SK-N-SH treated with all-trans-retinoic acid at 6 μM for 48 hours (cell line): ENCODE measurements at regions not wholly inside any gene's neighbourhood (a gene's known extent, or its start where the extent isn't known, plus 50 kb on each side); places are given as distances from the start of the nearest gene placed in this dataset.

ENCODE experiments used
- ATAC-seq: fragments of 200-7000 bp; cut with Tn5 transposase; 3 replicates; pipeline ENCODE4 v1.9.1; 2020; ENCODE audit warnings: mild to moderate bottlenecking, moderate library complexity
- ARNTL ChIP-seq: fragments of 450-650 bp; formaldehyde crosslinking; IDR thresholded peaks from 2 replicates; pipeline ENCODE4 v1.5.0; 2020; ENCODE audit warnings: low read depth, mild to moderate bottlenecking, moderate library complexity, borderline replicate concordance
- BACH2 ChIP-seq: fragments of 250-450 bp; sonication (Bioruptor Pico); IDR thresholded peaks from 2 replicates; pipeline ENCODE4 v1.9.0; 2021; ENCODE audit warnings: mild to moderate bottlenecking, borderline replicate concordance
- CSDC2 ChIP-seq: fragments of 250-450 bp; sonication (Bioruptor Pico); IDR thresholded peaks from 2 replicates; pipeline ENCODE4 v1.5.0; 2020; ENCODE audit warnings: mild to moderate bottlenecking, moderate library complexity
- ESRRG ChIP-seq: fragments of 250-450 bp; sonication (Bioruptor Pico); IDR thresholded peaks from 2 replicates; pipeline ENCODE4 v1.6.1; 2021; ENCODE audit warnings: mild to moderate bottlenecking
- GLIS3 ChIP-seq: fragments of 250-450 bp; sonication (Bioruptor Pico); IDR thresholded peaks from 2 replicates; pipeline ENCODE4 v1.5.0; 2020; ENCODE audit warnings: mild to moderate bottlenecking, moderate library complexity
- ISL1 ChIP-seq: fragments of 250-450 bp; sonication (Bioruptor Pico); IDR thresholded peaks from 2 replicates; pipeline ENCODE4 v2.1.2; 2022; ENCODE audit warnings: mild to moderate bottlenecking, moderate library complexity
- OSR1 ChIP-seq: fragments of 250-450 bp; sonication (Bioruptor Pico); IDR thresholded peaks from 2 replicates; pipeline ENCODE4 v1.8.0; 2022; ENCODE audit warnings: moderate library complexity, mild to moderate bottlenecking, inconsistent platforms
- PPARA ChIP-seq: fragments of 250-450 bp; sonication (Bioruptor Pico); IDR thresholded peaks from 2 replicates; pipeline ENCODE4 v1.5.0; 2020; ENCODE audit warnings: mild to moderate bottlenecking, borderline replicate concordance
- SNAI2 ChIP-seq: fragments of 250-450 bp; sonication (Bioruptor Pico); IDR thresholded peaks from 2 replicates; pipeline ENCODE4 v1.5.0; 2020; ENCODE audit warnings: mild to moderate bottlenecking, moderate library complexity
- TCF4 ChIP-seq: fragments of 250-450 bp; sonication (Bioruptor Pico); IDR thresholded peaks from 2 replicates; pipeline ENCODE4 v1.8.0; 2021; ENCODE audit warnings: mild to moderate bottlenecking, moderate library complexity, borderline replicate concordance
- TOX ChIP-seq: fragments of 250-450 bp; sonication (Bioruptor Pico); IDR thresholded peaks from 2 replicates; pipeline ENCODE4 v1.8.0; 2021; ENCODE audit warnings: mild to moderate bottlenecking, moderate library complexity, borderline replicate concordance
- ZC3H10 ChIP-seq: fragments of 250-450 bp; sonication (Bioruptor Pico); IDR thresholded peaks from 2 replicates; pipeline ENCODE4 v1.5.1; 2021; ENCODE audit warnings: mild to moderate bottlenecking, moderate library complexity
- ZFP30 ChIP-seq: fragments of 450-650 bp; formaldehyde crosslinking; IDR thresholded peaks from 2 replicates; pipeline ENCODE4 v1.5.0; 2022; ENCODE audit warnings: mild to moderate bottlenecking, moderate library complexity
- ZNF565 ChIP-seq: fragments of 450-650 bp; formaldehyde crosslinking; conservative IDR thresholded peaks from 2 replicates; pipeline ENCODE4 v1.5.0; 2020; ENCODE audit warnings: low read depth, mild to moderate bottlenecking, moderate library complexity
- ZNF70 ChIP-seq: fragments of 450-650 bp; formaldehyde crosslinking; IDR thresholded peaks from 2 replicates; pipeline ENCODE4 v1.5.0; 2020; ENCODE audit warnings: mild to moderate bottlenecking, moderate library complexity
- TF ChIP-seq, protein P1 (sequence below): fragments of 250-450 bp; sonication (Bioruptor Pico); IDR thresholded peaks from 2 replicates; pipeline ENCODE4 v1.8.0; 2020; ENCODE audit warnings: mild to moderate bottlenecking, moderate library complexity, borderline replicate concordance
- TF ChIP-seq, protein P2 (sequence below): fragments of 250-450 bp; sonication (Bioruptor Pico); IDR thresholded peaks from 2 replicates; pipeline ENCODE4 v1.5.1; 2021; ENCODE audit warnings: mild to moderate bottlenecking, moderate library complexity
- TF ChIP-seq, protein P3 (sequence below): fragments of 250-450 bp; sonication (Bioruptor Pico); IDR thresholded peaks from 2 replicates; pipeline ENCODE4 v1.8.0; 2021; ENCODE audit warnings: low read depth, mild to moderate bottlenecking, moderate library complexity, borderline replicate concordance
- TF ChIP-seq, protein P4 (sequence below): fragments of 250-450 bp; sonication (Bioruptor Pico); IDR thresholded peaks from 2 replicates; pipeline ENCODE4 v1.5.1; 2020; ENCODE audit warnings: low read depth, mild to moderate bottlenecking, moderate library complexity
- TF ChIP-seq, protein P5 (sequence below): fragments of 250-450 bp; sonication (Bioruptor Pico); IDR thresholded peaks from 2 replicates; pipeline ENCODE4 v1.5.0; 2020; ENCODE audit warnings: mild to moderate bottlenecking, moderate library complexity

DNA sequence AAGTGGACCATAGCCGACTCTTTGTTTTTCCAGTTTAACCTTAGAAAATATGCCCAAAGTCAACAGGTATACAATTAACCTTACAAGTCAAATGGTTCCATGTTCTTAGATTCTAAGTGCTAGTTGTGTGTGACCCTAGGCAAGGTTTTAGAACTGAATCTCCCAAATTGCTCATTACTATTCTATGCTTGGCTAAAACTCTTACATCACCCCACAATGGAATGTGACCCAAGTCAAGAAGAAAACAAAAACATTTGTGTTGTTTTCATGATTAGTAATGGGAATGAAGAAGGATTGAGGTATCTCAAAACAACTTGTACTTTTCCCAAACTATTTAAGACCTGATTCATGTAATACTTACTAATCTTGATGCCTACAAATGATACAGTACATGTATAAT lies 159.2 kb downstream of the ARRDC3 start:
- no peak for ATAC-seq
- TF ChIP-seq, protein P1, sequence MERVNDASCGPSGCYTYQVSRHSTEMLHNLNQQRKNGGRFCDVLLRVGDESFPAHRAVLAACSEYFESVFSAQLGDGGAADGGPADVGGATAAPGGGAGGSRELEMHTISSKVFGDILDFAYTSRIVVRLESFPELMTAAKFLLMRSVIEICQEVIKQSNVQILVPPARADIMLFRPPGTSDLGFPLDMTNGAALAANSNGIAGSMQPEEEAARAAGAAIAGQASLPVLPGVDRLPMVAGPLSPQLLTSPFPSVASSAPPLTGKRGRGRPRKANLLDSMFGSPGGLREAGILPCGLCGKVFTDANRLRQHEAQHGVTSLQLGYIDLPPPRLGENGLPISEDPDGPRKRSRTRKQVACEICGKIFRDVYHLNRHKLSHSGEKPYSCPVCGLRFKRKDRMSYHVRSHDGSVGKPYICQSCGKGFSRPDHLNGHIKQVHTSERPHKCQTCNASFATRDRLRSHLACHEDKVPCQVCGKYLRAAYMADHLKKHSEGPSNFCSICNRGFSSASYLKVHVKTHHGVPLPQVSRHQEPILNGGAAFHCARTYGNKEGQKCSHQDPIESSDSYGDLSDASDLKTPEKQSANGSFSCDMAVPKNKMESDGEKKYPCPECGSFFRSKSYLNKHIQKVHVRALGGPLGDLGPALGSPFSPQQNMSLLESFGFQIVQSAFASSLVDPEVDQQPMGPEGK (CRISPR knock-in tag): no peak
- TF ChIP-seq BACH2 (CRISPR knock-in tag) (no peak), OSR1 (CRISPR knock-in tag) (no peak), ZNF70 (CRISPR knock-in tag) (no peak), ZNF565 (CRISPR knock-in tag) (no peak), ESRRG (CRISPR knock-in tag) (no peak), GLIS3 (CRISPR knock-in tag) (no peak), ZFP30 (CRISPR knock-in tag) (no peak), ISL1 (no peak), TCF4 (no peak), ARNTL (CRISPR knock-in tag) (no peak), TOX (CRISPR knock-in tag) (no peak), ZC3H10 (CRISPR knock-in tag) (no peak), SNAI2 (no peak)
- TF ChIP-seq, protein P2, sequence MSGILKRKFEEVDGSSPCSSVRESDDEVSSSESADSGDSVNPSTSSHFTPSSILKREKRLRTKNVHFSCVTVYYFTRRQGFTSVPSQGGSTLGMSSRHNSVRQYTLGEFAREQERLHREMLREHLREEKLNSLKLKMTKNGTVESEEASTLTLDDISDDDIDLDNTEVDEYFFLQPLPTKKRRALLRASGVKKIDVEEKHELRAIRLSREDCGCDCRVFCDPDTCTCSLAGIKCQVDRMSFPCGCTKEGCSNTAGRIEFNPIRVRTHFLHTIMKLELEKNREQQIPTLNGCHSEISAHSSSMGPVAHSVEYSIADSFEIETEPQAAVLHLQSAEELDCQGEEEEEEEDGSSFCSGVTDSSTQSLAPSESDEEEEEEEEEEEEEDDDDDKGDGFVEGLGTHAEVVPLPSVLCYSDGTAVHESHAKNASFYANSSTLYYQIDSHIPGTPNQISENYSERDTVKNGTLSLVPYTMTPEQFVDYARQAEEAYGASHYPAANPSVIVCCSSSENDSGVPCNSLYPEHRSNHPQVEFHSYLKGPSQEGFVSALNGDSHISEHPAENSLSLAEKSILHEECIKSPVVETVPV: no peak
- TF ChIP-seq, protein P3, sequence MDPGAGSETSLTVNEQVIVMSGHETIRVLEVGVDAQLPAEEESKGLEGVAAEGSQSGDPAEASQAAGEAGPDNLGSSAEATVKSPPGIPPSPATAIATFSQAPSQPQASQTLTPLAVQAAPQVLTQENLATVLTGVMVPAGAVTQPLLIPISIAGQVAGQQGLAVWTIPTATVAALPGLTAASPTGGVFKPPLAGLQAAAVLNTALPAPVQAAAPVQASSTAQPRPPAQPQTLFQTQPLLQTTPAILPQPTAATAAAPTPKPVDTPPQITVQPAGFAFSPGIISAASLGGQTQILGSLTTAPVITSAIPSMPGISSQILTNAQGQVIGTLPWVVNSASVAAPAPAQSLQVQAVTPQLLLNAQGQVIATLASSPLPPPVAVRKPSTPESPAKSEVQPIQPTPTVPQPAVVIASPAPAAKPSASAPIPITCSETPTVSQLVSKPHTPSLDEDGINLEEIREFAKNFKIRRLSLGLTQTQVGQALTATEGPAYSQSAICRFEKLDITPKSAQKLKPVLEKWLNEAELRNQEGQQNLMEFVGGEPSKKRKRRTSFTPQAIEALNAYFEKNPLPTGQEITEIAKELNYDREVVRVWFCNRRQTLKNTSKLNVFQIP (CRISPR knock-in tag): no peak

DNA sequence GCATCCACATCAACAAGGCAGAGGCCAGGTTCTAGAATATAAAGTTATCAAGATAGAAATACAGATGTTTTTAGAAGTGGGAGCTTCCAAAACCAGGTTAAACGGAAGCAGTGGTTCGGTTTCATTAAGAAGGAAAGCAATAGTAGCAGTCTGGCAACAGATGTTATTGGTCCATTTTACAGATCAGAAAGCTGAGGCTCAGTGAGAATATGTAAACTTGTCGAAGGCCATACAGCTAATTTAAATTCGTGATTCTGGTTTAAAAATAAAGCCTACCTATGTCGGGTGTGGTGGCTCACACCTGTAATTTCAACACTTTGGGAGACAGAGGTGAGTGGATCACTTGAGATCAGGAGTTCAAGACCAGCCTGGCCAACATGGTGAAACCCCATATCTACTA lies 160.6 kb downstream of the ARRDC3 start:
- ATAC-seq: no peak
- TF ChIP-seq, protein P3 (CRISPR knock-in tag): no peak
- TF ChIP-seq ZNF70 (CRISPR knock-in tag) (no peak), ARNTL (CRISPR knock-in tag) (no peak), TOX (CRISPR knock-in tag) (no peak), CSDC2 (no peak), PPARA (no peak), TCF4 (no peak), ZNF565 (CRISPR knock-in tag) (no peak), GLIS3 (CRISPR knock-in tag) (no peak), ISL1 (no peak), BACH2 (CRISPR knock-in tag) (no peak)
- TF ChIP-seq, protein P4, sequence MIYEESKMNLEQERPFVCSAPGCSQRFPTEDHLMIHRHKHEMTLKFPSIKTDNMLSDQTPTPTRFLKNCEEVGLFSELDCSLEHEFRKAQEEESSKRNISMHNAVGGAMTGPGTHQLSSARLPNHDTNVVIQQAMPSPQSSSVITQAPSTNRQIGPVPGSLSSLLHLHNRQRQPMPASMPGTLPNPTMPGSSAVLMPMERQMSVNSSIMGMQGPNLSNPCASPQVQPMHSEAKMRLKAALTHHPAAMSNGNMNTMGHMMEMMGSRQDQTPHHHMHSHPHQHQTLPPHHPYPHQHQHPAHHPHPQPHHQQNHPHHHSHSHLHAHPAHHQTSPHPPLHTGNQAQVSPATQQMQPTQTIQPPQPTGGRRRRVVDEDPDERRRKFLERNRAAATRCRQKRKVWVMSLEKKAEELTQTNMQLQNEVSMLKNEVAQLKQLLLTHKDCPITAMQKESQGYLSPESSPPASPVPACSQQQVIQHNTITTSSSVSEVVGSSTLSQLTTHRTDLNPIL (CRISPR knock-in tag): no peak
- TF ChIP-seq, protein P5, sequence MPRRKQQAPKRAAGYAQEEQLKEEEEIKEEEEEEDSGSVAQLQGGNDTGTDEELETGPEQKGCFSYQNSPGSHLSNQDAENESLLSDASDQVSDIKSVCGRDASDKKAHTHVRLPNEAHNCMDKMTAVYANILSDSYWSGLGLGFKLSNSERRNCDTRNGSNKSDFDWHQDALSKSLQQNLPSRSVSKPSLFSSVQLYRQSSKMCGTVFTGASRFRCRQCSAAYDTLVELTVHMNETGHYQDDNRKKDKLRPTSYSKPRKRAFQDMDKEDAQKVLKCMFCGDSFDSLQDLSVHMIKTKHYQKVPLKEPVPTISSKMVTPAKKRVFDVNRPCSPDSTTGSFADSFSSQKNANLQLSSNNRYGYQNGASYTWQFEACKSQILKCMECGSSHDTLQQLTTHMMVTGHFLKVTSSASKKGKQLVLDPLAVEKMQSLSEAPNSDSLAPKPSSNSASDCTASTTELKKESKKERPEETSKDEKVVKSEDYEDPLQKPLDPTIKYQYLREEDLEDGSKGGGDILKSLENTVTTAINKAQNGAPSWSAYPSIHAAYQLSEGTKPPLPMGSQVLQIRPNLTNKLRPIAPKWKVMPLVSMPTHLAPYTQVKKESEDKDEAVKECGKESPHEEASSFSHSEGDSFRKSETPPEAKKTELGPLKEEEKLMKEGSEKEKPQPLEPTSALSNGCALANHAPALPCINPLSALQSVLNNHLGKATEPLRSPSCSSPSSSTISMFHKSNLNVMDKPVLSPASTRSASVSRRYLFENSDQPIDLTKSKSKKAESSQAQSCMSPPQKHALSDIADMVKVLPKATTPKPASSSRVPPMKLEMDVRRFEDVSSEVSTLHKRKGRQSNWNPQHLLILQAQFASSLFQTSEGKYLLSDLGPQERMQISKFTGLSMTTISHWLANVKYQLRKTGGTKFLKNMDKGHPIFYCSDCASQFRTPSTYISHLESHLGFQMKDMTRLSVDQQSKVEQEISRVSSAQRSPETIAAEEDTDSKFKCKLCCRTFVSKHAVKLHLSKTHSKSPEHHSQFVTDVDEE (CRISPR knock-in tag): no peak
- TF ChIP-seq, protein P2: no peak
